IPS DF 6.9 (cell line): ENCODE measurements at regions not wholly inside any gene's neighbourhood (a gene's known extent, or its start where the extent isn't known, plus 50 kb on each side); places are given as distances from the start of the nearest gene placed in this dataset.

Experiments
- DNase-seq: peaks from one replicate; pipeline ENCODE4 v3.0.0-alpha.2; 2013; ENCODE audit warnings: low read depth, low spot score
- H3K27ac ChIP-seq: one replicate; pipeline ENCODE4 v1.5.1; 2013; ENCODE audit warnings: low read length, control low read depth
- H3K27me3 ChIP-seq: 2 replicates; pipeline ENCODE4 v1.6.1; 2013; ENCODE audit warnings: mild to moderate bottlenecking, low read length; ENCODE audit not compliant: control insufficient read depth, insufficient read depth
- H3K36me3 ChIP-seq: 2 replicates; pipeline ENCODE4 v1.6.1; 2013; ENCODE audit warnings: low read length; ENCODE audit not compliant: control insufficient read depth, insufficient read depth
- H3K4me1 ChIP-seq: 2 replicates; pipeline ENCODE4 v1.6.1; 2013; ENCODE audit warnings: low read length; ENCODE audit not compliant: control insufficient read depth, insufficient read depth
- H3K4me3 ChIP-seq: 2 replicates; pipeline ENCODE4 v1.5.1; 2013; ENCODE audit warnings: mild to moderate bottlenecking, low read length
- H3K9me3 ChIP-seq: 2 replicates; pipeline ENCODE4 v1.6.1; 2013; ENCODE audit warnings: low read length, inconsistent platforms; ENCODE audit not compliant: control insufficient read depth, insufficient read depth
- WGBS: extraction: QIAGEN DNeasy Blood & Tissue Kit; methylation state at CpG from one replicate; pipeline ENCODE4 v1.1.7; 2013; ENCODE audit warnings: mixed read lengths, missing lambda C conversion rate; ENCODE audit not compliant: insufficient read length, insufficient coverage; 5-methylcytosine and 5-hydroxymethylcytosine counted together

GRCh38 chr3:63167113-63167512, 111.0 kb upstream of the SYNPR start:
- peak; percentile 5 for DNase-seq
- no peak overlapping the region for H3K27ac ChIP-seq
- peaks cover 4% of the 10 kb centered on the region; the same call in 1 of the 2 replicates for H3K4me1 ChIP-seq
- no peaks in the 10 kb centered on the region for H3K36me3 ChIP-seq
- H3K9me3 ChIP-seq = peaks cover 2% of the 10 kb centered on the region; the same call in 1 of the 2 replicates
- no peak overlapping the region for H3K4me3 ChIP-seq
- H3K27me3 ChIP-seq = no peaks in the 10 kb centered on the region
- WGBS = no CpG with 5 or more reads among the region's 4 CpGs

GRCh38 chr3:63168179-63168578, 109.9 kb upstream of the SYNPR start:
- Histone ChIP-seq H3K36me3 (no peaks in the 10 kb centered on the region), H3K4me3 (no peak overlapping the region), H3K27me3 (no peaks in the 10 kb centered on the region), H3K9me3 (peaks cover 2% of the 10 kb centered on the region; the same call in 1 of the 2 replicates), H3K27ac (no peak overlapping the region), H3K4me1 (peaks cover 4% of the 10 kb centered on the region; the same call in 1 of the 2 replicates)
- DNase-seq = no peak

GRCh38 chr3:63179862-63180522, 98.1 kb upstream of the SYNPR start:
- Histone ChIP-seq H3K27me3 (no peaks in the 10 kb centered on the region), H3K36me3 (no peaks in the 10 kb centered on the region), H3K4me3 (no peak overlapping the region), H3K27ac (no peak overlapping the region), H3K4me1 (no peaks in the 10 kb centered on the region), H3K9me3 (no peaks in the 10 kb centered on the region)
- no peak for DNase-seq
- WGBS = no CpG with 5 or more reads among the region's 4 CpGs

GRCh38 chr3:63192248-63192647, 85.9 kb upstream of the SYNPR start:
- WGBS = no CpG with 5 or more reads among the region's 3 CpGs
- H3K4me1 ChIP-seq = no peaks in the 10 kb centered on the region
- no peaks in the 10 kb centered on the region for H3K36me3 ChIP-seq
- H3K27ac ChIP-seq = no peak overlapping the region
- no peak overlapping the region for H3K4me3 ChIP-seq
- no peaks in the 10 kb centered on the region for H3K9me3 ChIP-seq
- DNase-seq = no peak
- H3K27me3 ChIP-seq = no peaks in the 10 kb centered on the region

GRCh38 chr3:63193647-63194046, 84.5 kb upstream of the SYNPR start:
- Histone ChIP-seq H3K36me3 (no peaks in the 10 kb centered on the region), H3K9me3 (no peaks in the 10 kb centered on the region), H3K27me3 (no peaks in the 10 kb centered on the region), H3K4me3 (no peak overlapping the region), H3K27ac (no peak overlapping the region), H3K4me1 (no peaks in the 10 kb centered on the region)
- DNase-seq = peak; percentile 9
- no CpG with 5 or more reads among the region's 3 CpGs for whole genome bisulfite sequencing

- Histone ChIP-seq H3K4me3 (no peak overlapping the region), H3K36me3 (no peaks in the 10 kb centered on the region), H3K27me3 (no peaks in the 10 kb centered on the region), H3K27ac (no peak overlapping the region), H3K4me1 (no peaks in the 10 kb centered on the region), H3K9me3 (no peaks in the 10 kb centered on the region)
- DNase-seq = no peak
- WGBS = no CpG with 5 or more reads among the region's 2 CpGs
Measured at GRCh38 chr3:63199606-63200005, 78.5 kb upstream of the SYNPR start.

- Histone ChIP-seq H3K27me3 (no peaks in the 10 kb centered on the region), H3K36me3 (no peaks in the 10 kb centered on the region), H3K9me3 (no peaks in the 10 kb centered on the region), H3K4me3 (no peak overlapping the region), H3K4me1 (no peaks in the 10 kb centered on the region), H3K27ac (no peak overlapping the region)
- no peak for DNase-seq
- no CpG with 5 or more reads among the region's 1 CpG for WGBS
Measured at GRCh38 chr3:63202529-63202928, 75.6 kb upstream of the SYNPR start.

- DNase-seq = no peak
- H3K27me3 ChIP-seq = no peaks in the 10 kb centered on the region
- H3K27ac ChIP-seq = no peak overlapping the region
- no CpG with 5 or more reads among the region's 2 CpGs for WGBS
- H3K4me1 ChIP-seq = no peaks in the 10 kb centered on the region
- H3K36me3 ChIP-seq = no peaks in the 10 kb centered on the region
- H3K9me3 ChIP-seq = no peaks in the 10 kb centered on the region
- no peak overlapping the region for H3K4me3 ChIP-seq
Measured at GRCh38 chr3:63207066-63207590, 71.0 kb upstream of the SYNPR start.

GRCh38 chr3:63228087-63228486, 50.0 kb upstream of the SYNPR start:
- WGBS = no CpG with 5 or more reads among the region's 1 CpG
- H3K27ac ChIP-seq = no peak overlapping the region

More at GRCh38 chr3:63228087-63228486, 50.0 kb upstream of the SYNPR start:
- H3K4me3 ChIP-seq = no peak overlapping the region
- DNase-seq = no peak
- H3K4me1 ChIP-seq = no peaks in the 10 kb centered on the region
- no peaks in the 10 kb centered on the region for H3K9me3 ChIP-seq
- H3K27me3 ChIP-seq = no peaks in the 10 kb centered on the region
- no peaks in the 10 kb centered on the region for H3K36me3 ChIP-seq
